ENCODE measurements at regions not wholly inside any gene's neighbourhood (a gene's known extent, or its start where the extent isn't known, plus 50 kb on each side); places are given as distances from the start of the nearest gene placed in this dataset.
"Not testable (repeated sequence)": the region's sequence is repeated elsewhere in the genome, so short reads cannot be mapped to it uniquely, and the experiment has no call there.

GRCh38 chr2:63712748-63713147, 124.0 kb downstream of the MDH1 start:
- Histone ChIP-seq H3K9me3 (ENCODE audit: control insufficient read depth in 2 of 2, low read length in 2 of 2) (no peaks in the 10 kb centered on the region), H3K27me3 (ENCODE audit: control insufficient read depth in 2 of 2, insufficient read depth in 2 of 2, low read length in 2 of 2) (no peaks in the 10 kb centered on the region), H3K27ac (ENCODE audit: low read depth in 2 of 2, low read length in 2 of 2) (no peak overlapping the region), H3K4me3 (ENCODE audit: low read length in 2 of 2) (no peak overlapping the region), H3K4me1 (ENCODE audit: control insufficient read depth in 2 of 2, insufficient read depth in 2 of 2, low read length in 2 of 2) (no peaks in the 10 kb centered on the region), H3K36me3 (ENCODE audit: control insufficient read depth in 2 of 2, insufficient read depth in 2 of 2, low read length in 2 of 2) (no peaks in the 10 kb centered on the region), H3K9ac (ENCODE audit: low read depth in 1 of 2, low read length in 2 of 2) (no peak overlapping the region)

- Histone ChIP-seq H3K36me3 (ENCODE audit: control insufficient read depth in 2 of 2, insufficient read depth in 2 of 2, low read length in 2 of 2) (no peaks in the 10 kb centered on the region), H3K9ac (ENCODE audit: low read depth in 1 of 2, low read length in 2 of 2) (no peak overlapping the region), H3K27me3 (ENCODE audit: control insufficient read depth in 2 of 2, insufficient read depth in 2 of 2, low read length in 2 of 2) (no peaks in the 10 kb centered on the region), H3K4me1 (ENCODE audit: control insufficient read depth in 2 of 2, insufficient read depth in 2 of 2, low read length in 2 of 2) (no peaks in the 10 kb centered on the region), H3K9me3 (ENCODE audit: control insufficient read depth in 2 of 2, low read length in 2 of 2) (no peaks in the 10 kb centered on the region), H3K27ac (ENCODE audit: low read depth in 2 of 2, low read length in 2 of 2) (no peak overlapping the region), H3K4me3 (ENCODE audit: low read length in 2 of 2) (no peak overlapping the region)
Observed at GRCh38 chr2:63716146-63716545, 125.5 kb upstream of the UGP2 start.

- Histone ChIP-seq H3K4me1 (ENCODE audit: control insufficient read depth in 2 of 2, insufficient read depth in 2 of 2, low read length in 2 of 2) (no peaks in the 10 kb centered on the region), H3K27ac (ENCODE audit: low read depth in 2 of 2, low read length in 2 of 2) (no peak overlapping the region), H3K36me3 (ENCODE audit: control insufficient read depth in 2 of 2, insufficient read depth in 2 of 2, low read length in 2 of 2) (no peaks in the 10 kb centered on the region), H3K27me3 (ENCODE audit: control insufficient read depth in 2 of 2, insufficient read depth in 2 of 2, low read length in 2 of 2) (no peaks in the 10 kb centered on the region), H3K4me3 (ENCODE audit: low read length in 2 of 2) (no peak overlapping the region), H3K9me3 (ENCODE audit: control insufficient read depth in 2 of 2, low read length in 2 of 2) (no peaks in the 10 kb centered on the region), H3K9ac (ENCODE audit: low read depth in 1 of 2, low read length in 2 of 2) (no peak overlapping the region)
Observed at GRCh38 chr2:63719052-63719451, 122.6 kb upstream of the UGP2 start.

- no peak overlapping the region for H3K9ac ChIP-seq (ENCODE audit: low read depth in 1 of 2, low read length in 2 of 2)
- H3K27me3 ChIP-seq (ENCODE audit: control insufficient read depth in 2 of 2, insufficient read depth in 2 of 2, low read length in 2 of 2) = no peaks in the 10 kb centered on the region
- no peaks in the 10 kb centered on the region for H3K9me3 ChIP-seq (ENCODE audit: control insufficient read depth in 2 of 2, low read length in 2 of 2)
- no peak overlapping the region for H3K27ac ChIP-seq (ENCODE audit: low read depth in 2 of 2, low read length in 2 of 2)
- H3K4me3 ChIP-seq (ENCODE audit: low read length in 2 of 2) = no peak overlapping the region
- H3K4me1 ChIP-seq (ENCODE audit: control insufficient read depth in 2 of 2, insufficient read depth in 2 of 2, low read length in 2 of 2) = no peaks in the 10 kb centered on the region
- no peaks in the 10 kb centered on the region for H3K36me3 ChIP-seq (ENCODE audit: control insufficient read depth in 2 of 2, insufficient read depth in 2 of 2, low read length in 2 of 2)
Observed at GRCh38 chr2:63721082-63721424, 120.6 kb upstream of the UGP2 start.

GRCh38 chr2:63722284-63722683, 119.4 kb upstream of the UGP2 start:
- H3K9ac ChIP-seq (ENCODE audit: low read depth in 1 of 2, low read length in 2 of 2); H3K27me3 ChIP-seq (ENCODE audit: control insufficient read depth in 2 of 2, insufficient read depth in 2 of 2, low read length in 2 of 2); H3K9me3 ChIP-seq (ENCODE audit: control insufficient read depth in 2 of 2, low read length in 2 of 2); H3K27ac ChIP-seq (ENCODE audit: low read depth in 2 of 2, low read length in 2 of 2); H3K36me3 ChIP-seq (ENCODE audit: control insufficient read depth in 2 of 2, insufficient read depth in 2 of 2, low read length in 2 of 2); H3K4me1 ChIP-seq (ENCODE audit: control insufficient read depth in 2 of 2, insufficient read depth in 2 of 2, low read length in 2 of 2); H3K4me3 ChIP-seq (ENCODE audit: low read length in 2 of 2): not testable (repeated sequence)

GRCh38 chr2:63723709-63724108, 118.0 kb upstream of the UGP2 start:
- no peaks in the 10 kb centered on the region for H3K9me3 ChIP-seq (ENCODE audit: control insufficient read depth in 2 of 2, low read length in 2 of 2)
- H3K27ac ChIP-seq (ENCODE audit: low read depth in 2 of 2, low read length in 2 of 2) = no peak overlapping the region
- H3K4me3 ChIP-seq (ENCODE audit: low read length in 2 of 2) = no peak overlapping the region
- no peak overlapping the region for H3K9ac ChIP-seq (ENCODE audit: low read depth in 1 of 2, low read length in 2 of 2)
- H3K27me3 ChIP-seq (ENCODE audit: control insufficient read depth in 2 of 2, insufficient read depth in 2 of 2, low read length in 2 of 2) = no peaks in the 10 kb centered on the region
- H3K36me3 ChIP-seq (ENCODE audit: control insufficient read depth in 2 of 2, insufficient read depth in 2 of 2, low read length in 2 of 2) = no peaks in the 10 kb centered on the region
- H3K4me1 ChIP-seq (ENCODE audit: control insufficient read depth in 2 of 2, insufficient read depth in 2 of 2, low read length in 2 of 2) = no peaks in the 10 kb centered on the region

GRCh38 chr2:63725212-63725611, 116.5 kb upstream of the UGP2 start:
- not testable (repeated sequence) for H3K27me3 ChIP-seq (ENCODE audit: control insufficient read depth in 2 of 2, insufficient read depth in 2 of 2, low read length in 2 of 2); H3K9ac ChIP-seq (ENCODE audit: low read depth in 1 of 2, low read length in 2 of 2); H3K9me3 ChIP-seq (ENCODE audit: control insufficient read depth in 2 of 2, low read length in 2 of 2); H3K27ac ChIP-seq (ENCODE audit: low read depth in 2 of 2, low read length in 2 of 2); H3K4me3 ChIP-seq (ENCODE audit: low read length in 2 of 2); H3K4me1 ChIP-seq (ENCODE audit: control insufficient read depth in 2 of 2, insufficient read depth in 2 of 2, low read length in 2 of 2); H3K36me3 ChIP-seq (ENCODE audit: control insufficient read depth in 2 of 2, insufficient read depth in 2 of 2, low read length in 2 of 2)

- Histone ChIP-seq H3K27ac (ENCODE audit: low read depth in 2 of 2, low read length in 2 of 2) (no peak overlapping the region), H3K4me3 (ENCODE audit: low read length in 2 of 2) (no peak overlapping the region), H3K9ac (ENCODE audit: low read depth in 1 of 2, low read length in 2 of 2) (no peak overlapping the region), H3K36me3 (ENCODE audit: control insufficient read depth in 2 of 2, insufficient read depth in 2 of 2, low read length in 2 of 2) (no peaks in the 10 kb centered on the region), H3K27me3 (ENCODE audit: control insufficient read depth in 2 of 2, insufficient read depth in 2 of 2, low read length in 2 of 2) (no peaks in the 10 kb centered on the region), H3K4me1 (ENCODE audit: control insufficient read depth in 2 of 2, insufficient read depth in 2 of 2, low read length in 2 of 2) (no peaks in the 10 kb centered on the region), H3K9me3 (ENCODE audit: control insufficient read depth in 2 of 2, low read length in 2 of 2) (no peaks in the 10 kb centered on the region)
Observed at GRCh38 chr2:63729362-63729761, 112.3 kb upstream of the UGP2 start.

- Histone ChIP-seq H3K4me1 (ENCODE audit: control insufficient read depth in 2 of 2, insufficient read depth in 2 of 2, low read length in 2 of 2) (no peaks in the 10 kb centered on the region), H3K4me3 (ENCODE audit: low read length in 2 of 2) (no peak overlapping the region), H3K9me3 (ENCODE audit: control insufficient read depth in 2 of 2, low read length in 2 of 2) (no peaks in the 10 kb centered on the region), H3K36me3 (ENCODE audit: control insufficient read depth in 2 of 2, insufficient read depth in 2 of 2, low read length in 2 of 2) (no peaks in the 10 kb centered on the region), H3K27ac (ENCODE audit: low read depth in 2 of 2, low read length in 2 of 2) (no peak overlapping the region), H3K9ac (ENCODE audit: low read depth in 1 of 2, low read length in 2 of 2) (no peak overlapping the region), H3K27me3 (ENCODE audit: control insufficient read depth in 2 of 2, insufficient read depth in 2 of 2, low read length in 2 of 2) (no peaks in the 10 kb centered on the region)
Observed at GRCh38 chr2:63729831-63730230, 111.9 kb upstream of the UGP2 start.

- H3K4me3 ChIP-seq (ENCODE audit: low read length in 2 of 2) = no peak overlapping the region
- H3K27me3 ChIP-seq (ENCODE audit: control insufficient read depth in 2 of 2, insufficient read depth in 2 of 2, low read length in 2 of 2) = no peaks in the 10 kb centered on the region
- H3K9me3 ChIP-seq (ENCODE audit: control insufficient read depth in 2 of 2, low read length in 2 of 2) = no peaks in the 10 kb centered on the region
- no peaks in the 10 kb centered on the region for H3K4me1 ChIP-seq (ENCODE audit: control insufficient read depth in 2 of 2, insufficient read depth in 2 of 2, low read length in 2 of 2)
- H3K27ac ChIP-seq (ENCODE audit: low read depth in 2 of 2, low read length in 2 of 2) = no peak overlapping the region
- no peak overlapping the region for H3K9ac ChIP-seq (ENCODE audit: low read depth in 1 of 2, low read length in 2 of 2)
- H3K36me3 ChIP-seq (ENCODE audit: control insufficient read depth in 2 of 2, insufficient read depth in 2 of 2, low read length in 2 of 2) = no peaks in the 10 kb centered on the region
Observed at GRCh38 chr2:63734510-63734909, 107.2 kb upstream of the UGP2 start.

GRCh38 chr2:63735263-63735662, 106.4 kb upstream of the UGP2 start:
- H3K27ac ChIP-seq (ENCODE audit: low read depth in 2 of 2, low read length in 2 of 2) = no peak overlapping the region
- no peak overlapping the region for H3K4me3 ChIP-seq (ENCODE audit: low read length in 2 of 2)
- no peaks in the 10 kb centered on the region for H3K27me3 ChIP-seq (ENCODE audit: control insufficient read depth in 2 of 2, insufficient read depth in 2 of 2, low read length in 2 of 2)
- no peaks in the 10 kb centered on the region for H3K4me1 ChIP-seq (ENCODE audit: control insufficient read depth in 2 of 2, insufficient read depth in 2 of 2, low read length in 2 of 2)
- H3K9me3 ChIP-seq (ENCODE audit: control insufficient read depth in 2 of 2, low read length in 2 of 2) = no peaks in the 10 kb centered on the region
- H3K9ac ChIP-seq (ENCODE audit: low read depth in 1 of 2, low read length in 2 of 2) = no peak overlapping the region
- no peaks in the 10 kb centered on the region for H3K36me3 ChIP-seq (ENCODE audit: control insufficient read depth in 2 of 2, insufficient read depth in 2 of 2, low read length in 2 of 2)
